Upper lobe of left lung (tissue), 6 donors: ENCODE measurements at regions not wholly inside any gene's neighbourhood (a gene's known extent, or its start where the extent isn't known, plus 50 kb on each side); places are given as distances from the start of the nearest gene placed in this dataset.
"Not testable (repeated sequence)": the region's sequence is repeated elsewhere in the genome, so short reads cannot be mapped to it uniquely, and the experiment has no call there.

ENCODE experiments used
- ATAC-seq, 2 donors: fragments of 200-7000 bp; cut with Tn5 transposase; one replicate each; pipeline ENCODE4 v1.9.1; 2022; ENCODE audit warnings: mild to moderate bottlenecking in 2 of 2, moderate library complexity in 2 of 2; ENCODE audit not compliant: low FRiP score in 2 of 2
- DNase-seq, 2 donors: peaks; one replicate each; pipeline ENCODE4 v3.0.0-alpha.2; 2019 to 2020
- H3K27ac ChIP-seq, 4 donors: fragments of 200-600 bp; sonication (generic); one replicate each; pipeline ENCODE4 v1.5.1; 2016 to 2019
- H3K27me3 ChIP-seq, 4 donors: fragments of 200-600 bp; sonication (generic); one replicate each; pipeline ENCODE4 v1.5.1; 2017 to 2019
- H3K36me3 ChIP-seq, 4 donors: fragments of 200-600 bp; sonication (generic); one replicate each; pipeline ENCODE4 v1.5.1; 2016 to 2019
- H3K4me1 ChIP-seq, 4 donors: fragments of 200-600 bp; sonication (generic); one replicate each; pipeline ENCODE4 v1.5.1; 2018 to 2019
- H3K4me3 ChIP-seq, 4 donors: fragments of 200-600 bp; sonication (generic); one replicate each; pipeline ENCODE4 v1.5.1; 2017 to 2019; ENCODE audit warnings: mild to moderate bottlenecking in 2 of 4, moderate library complexity in 1 of 4
- H3K9me3 ChIP-seq, 4 donors: fragments of 200-600 bp; sonication (generic); one replicate each; pipeline ENCODE4 v1.5.1; 2018 to 2019
- POLR2A ChIP-seq, 4 donors: fragments of 450-650 bp; IDR thresholded peaks; one replicate each; pipeline ENCODE4 v1.5.1; 2016 to 2017; ENCODE audit warnings: antibody characterized with exemption in 4 of 4, mild to moderate bottlenecking in 2 of 4
- POLR2AphosphoS5 ChIP-seq, 2 donors: sonication (generic); formaldehyde crosslinking; IDR thresholded peaks; one replicate each; pipeline ENCODE4 v1.5.1; 2017; ENCODE audit warnings: antibody characterized with exemption in 2 of 2
- WGBS, 2 donors: methylation state at CpG; one replicate each; pipeline ENCODE4 v1.1.5; 2017 to 2018; 5-methylcytosine and 5-hydroxymethylcytosine counted together
- TF ChIP-seq, protein P1 (sequence below), 6 experiments: fragments of 450-650 bp in 4 of 6; fragments of 200-600 bp in 2 of 6; sonication (generic) in 2 of 6; IDR thresholded peaks; one replicate each; pipeline ENCODE4 v1.5.1; 2016 to 2019; ENCODE audit warnings: antibody characterized with exemption in 6 of 6
- donor health status: DM: no; HTN: no; CAD: no; lungs with moderate emphysema.
- donor health status: DM: no; HTN: yes; CAD: no; lungs with severe emphysema.

DNA sequence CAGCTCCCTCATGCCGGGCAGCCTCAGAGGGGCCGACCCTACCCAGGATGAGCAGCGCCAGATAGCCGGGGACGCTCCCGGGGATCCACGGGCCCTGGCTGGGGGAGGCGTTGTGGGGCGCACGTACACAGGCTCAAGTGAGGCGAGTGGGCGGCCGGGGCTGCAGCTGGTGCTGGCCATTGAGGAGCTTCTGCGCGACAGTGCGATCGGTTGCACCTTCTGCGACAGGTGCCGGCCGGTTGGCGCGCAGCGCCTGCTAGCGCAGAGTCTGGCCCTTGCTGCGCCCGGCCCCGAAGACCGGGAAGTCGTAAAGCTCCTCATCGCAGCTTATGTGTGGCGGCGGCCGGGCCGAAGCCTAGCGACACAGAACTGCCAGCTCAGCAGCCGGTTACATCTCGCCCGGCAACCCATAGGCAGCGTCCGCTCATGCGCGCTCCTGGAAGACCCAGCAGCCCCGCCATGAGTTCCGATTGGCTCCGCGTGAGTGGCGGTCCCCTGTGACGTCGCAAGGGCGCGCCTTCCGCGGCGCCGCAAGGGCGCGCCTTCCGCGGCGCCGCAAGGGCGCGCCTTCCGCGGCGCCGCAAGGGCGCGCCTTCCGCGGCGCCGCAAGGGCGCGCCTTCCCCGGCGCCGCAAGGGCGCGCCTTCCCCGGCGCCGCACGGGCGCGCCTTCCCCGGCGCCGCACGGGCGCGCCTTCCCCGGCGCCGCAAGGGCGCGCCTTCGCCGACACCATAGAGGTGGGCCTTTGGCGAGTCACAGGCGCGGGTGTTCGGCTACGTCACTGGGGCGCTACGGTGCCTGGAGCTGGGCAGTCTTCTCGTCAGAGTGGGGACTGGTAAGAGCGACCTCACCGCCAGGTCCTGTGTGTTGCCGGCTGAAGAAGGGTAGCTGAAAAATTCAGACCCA is 308.6 kb downstream of the ZNF37A start:
- ATAC-seq = peak; percentile 97 to 100
- WGBS, 2 donors = 1% methylated on average over 45 of the region's 110 CpGs; no CpG with 5 or more reads in 1 of the 2 donors

DNA sequence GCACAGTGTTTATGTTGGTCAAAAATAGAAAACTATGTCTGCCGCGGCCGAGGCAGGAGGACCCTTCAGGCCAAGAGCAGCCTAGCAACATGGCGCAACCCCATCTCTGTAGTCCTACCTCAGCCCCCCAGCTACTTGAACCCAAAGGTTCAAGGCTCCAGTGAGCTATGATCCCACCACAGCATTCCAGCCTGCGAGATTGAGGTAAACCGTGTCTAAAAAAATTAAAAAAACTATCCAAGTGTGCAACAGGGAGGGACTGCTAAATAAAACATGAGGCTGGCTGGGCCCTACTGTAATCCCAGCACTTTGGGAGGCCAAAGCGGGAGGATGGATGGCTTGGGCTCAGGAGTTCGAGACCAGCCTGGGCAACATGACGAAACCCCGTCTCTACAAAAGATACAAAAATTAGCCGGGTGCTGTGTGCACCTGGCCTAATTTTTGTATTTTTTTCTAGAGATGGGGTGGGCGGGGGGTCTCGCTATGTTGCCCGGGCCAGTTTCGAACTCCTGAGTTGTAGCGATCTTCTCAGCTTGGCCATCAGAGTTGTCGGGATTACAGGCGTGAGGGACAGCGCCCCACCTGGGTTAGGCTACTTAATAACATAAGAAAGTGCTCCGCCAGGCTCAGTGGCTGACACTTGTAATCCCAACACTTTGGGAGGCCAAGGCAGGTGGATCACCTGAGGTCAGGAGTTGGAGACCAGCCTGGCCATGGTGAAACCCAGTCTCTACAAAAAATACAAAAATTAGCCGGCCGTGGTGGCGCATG is 309.4 kb downstream of the ZNF37A start:
- TF ChIP-seq, protein P1, sequence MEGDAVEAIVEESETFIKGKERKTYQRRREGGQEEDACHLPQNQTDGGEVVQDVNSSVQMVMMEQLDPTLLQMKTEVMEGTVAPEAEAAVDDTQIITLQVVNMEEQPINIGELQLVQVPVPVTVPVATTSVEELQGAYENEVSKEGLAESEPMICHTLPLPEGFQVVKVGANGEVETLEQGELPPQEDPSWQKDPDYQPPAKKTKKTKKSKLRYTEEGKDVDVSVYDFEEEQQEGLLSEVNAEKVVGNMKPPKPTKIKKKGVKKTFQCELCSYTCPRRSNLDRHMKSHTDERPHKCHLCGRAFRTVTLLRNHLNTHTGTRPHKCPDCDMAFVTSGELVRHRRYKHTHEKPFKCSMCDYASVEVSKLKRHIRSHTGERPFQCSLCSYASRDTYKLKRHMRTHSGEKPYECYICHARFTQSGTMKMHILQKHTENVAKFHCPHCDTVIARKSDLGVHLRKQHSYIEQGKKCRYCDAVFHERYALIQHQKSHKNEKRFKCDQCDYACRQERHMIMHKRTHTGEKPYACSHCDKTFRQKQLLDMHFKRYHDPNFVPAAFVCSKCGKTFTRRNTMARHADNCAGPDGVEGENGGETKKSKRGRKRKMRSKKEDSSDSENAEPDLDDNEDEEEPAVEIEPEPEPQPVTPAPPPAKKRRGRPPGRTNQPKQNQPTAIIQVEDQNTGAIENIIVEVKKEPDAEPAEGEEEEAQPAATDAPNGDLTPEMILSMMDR (IDR thresholded peaks at IDR 0.05) = peak in 2 of 6 experiments; percentile 15 to 22
- not testable (repeated sequence) for H3K9me3 ChIP-seq, H3K36me3 ChIP-seq, H3K4me1 ChIP-seq, H3K27me3 ChIP-seq, DNase-seq, ATAC-seq
- H3K27ac ChIP-seq = peak overlapping the region; percentile 83 to 92 (median 89)
- H3K4me3 ChIP-seq = peak overlapping the region in 3 of 4 donors; percentile 47 to 75 (median 65)
- 72 to 84% methylated on average over 20 to 23 of the region's 23 CpGs for WGBS, 2 donors

More for the DNA sequence above, 308.6 kb downstream of the ZNF37A start:
- Histone ChIP-seq H3K4me3 (peak overlapping the region; percentile 12 to 75 (median 65)), H3K27ac (peak overlapping the region; percentile 88 to 95 (median 92))
- H3K9me3 ChIP-seq, H3K36me3 ChIP-seq, H3K27me3 ChIP-seq, H3K4me1 ChIP-seq: not testable (repeated sequence)
- DNase-seq = peak; percentile 97
- peak in 3 of 4 donors; percentile 46 to 82 (median 78) for TF ChIP-seq POLR2A (IDR thresholded peaks at IDR 0.05)
- TF ChIP-seq, protein P1 (IDR thresholded peaks at IDR 0.05) = peak in 1 of 6 experiments; percentile 40
- TF ChIP-seq POLR2AphosphoS5 (IDR thresholded peaks at IDR 0.05) = peak; percentile 53

DNA sequence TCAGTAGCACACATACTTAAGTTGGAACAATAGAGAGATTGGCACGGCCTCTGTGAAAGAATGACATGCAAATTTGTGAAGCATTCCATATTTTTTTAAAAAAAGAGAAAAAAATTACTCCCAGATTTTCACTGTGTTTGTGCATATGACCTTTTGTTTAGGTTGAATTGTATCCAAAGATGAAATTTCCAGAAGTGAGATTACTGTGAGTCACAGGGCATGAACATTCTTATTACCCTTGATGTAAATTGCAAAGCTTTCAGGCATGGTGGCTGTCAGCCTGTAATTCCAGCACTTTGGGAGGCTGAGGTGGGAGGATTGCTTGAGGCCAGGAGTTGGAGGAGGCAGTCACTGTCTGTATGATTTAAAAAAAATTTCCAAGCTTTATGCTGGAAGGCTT is 329.5 kb downstream of the ZNF37A start:
- not testable (repeated sequence) for H3K27ac ChIP-seq, H3K9me3 ChIP-seq, ATAC-seq, H3K36me3 ChIP-seq, DNase-seq, H3K4me1 ChIP-seq, H3K27me3 ChIP-seq, H3K4me3 ChIP-seq
- 78 to 82% methylated on average over 1 of the region's 1 CpG for WGBS, 2 donors

DNA sequence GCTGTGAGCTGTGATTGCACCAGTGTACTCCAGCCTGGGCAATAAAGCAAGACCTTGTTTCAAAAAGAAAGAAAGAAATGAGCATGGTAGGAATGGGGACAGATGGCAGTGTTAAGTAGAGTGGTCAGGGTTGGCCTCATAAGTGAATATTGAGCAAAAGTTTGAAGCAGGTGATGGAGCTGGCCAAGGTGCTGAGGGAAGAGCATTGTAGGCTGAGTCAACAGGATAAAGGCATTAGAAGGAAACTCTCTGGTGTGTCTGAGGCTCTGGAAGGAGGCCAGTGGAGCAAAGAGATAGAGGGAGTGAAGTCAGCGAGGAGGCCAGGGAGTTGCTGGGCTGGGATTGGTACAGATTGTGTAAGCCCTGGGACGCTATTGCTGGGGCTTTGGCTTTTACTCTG is 336.1 kb downstream of the ZNF37A start:
- not testable (repeated sequence) for ATAC-seq, H3K27me3 ChIP-seq, H3K4me3 ChIP-seq, H3K27ac ChIP-seq, H3K4me1 ChIP-seq, H3K9me3 ChIP-seq, H3K36me3 ChIP-seq, DNase-seq
- 92 to 100% methylated on average over 2 of the region's 2 CpGs for WGBS, 2 donors

DNA sequence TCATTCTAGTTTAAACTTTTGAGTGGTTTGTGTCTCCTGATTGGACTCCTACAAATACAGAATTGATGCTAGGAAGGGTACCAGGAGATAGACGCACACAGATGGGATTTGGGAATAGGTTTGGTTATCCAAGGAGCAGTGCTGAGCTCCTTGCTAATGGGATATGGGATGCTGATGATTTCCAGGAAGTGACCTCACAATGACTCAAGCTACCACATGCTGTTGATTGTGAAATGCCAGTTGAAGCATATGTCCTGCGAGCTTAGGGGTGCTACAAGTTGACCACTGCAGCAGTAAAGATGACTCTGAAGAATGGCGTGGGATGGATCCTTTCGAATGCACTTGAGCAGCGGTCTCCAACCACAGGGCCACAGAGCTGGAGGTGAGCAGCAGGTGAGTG is 343.2 kb downstream of the ZNF37A start:
- not testable (repeated sequence) for H3K27ac ChIP-seq, H3K9me3 ChIP-seq, H3K4me1 ChIP-seq, H3K36me3 ChIP-seq, ATAC-seq, DNase-seq, H3K27me3 ChIP-seq, H3K4me3 ChIP-seq
- 95 to 100% methylated on average over 2 to 4 of the region's 5 CpGs for WGBS, 2 donors

DNA sequence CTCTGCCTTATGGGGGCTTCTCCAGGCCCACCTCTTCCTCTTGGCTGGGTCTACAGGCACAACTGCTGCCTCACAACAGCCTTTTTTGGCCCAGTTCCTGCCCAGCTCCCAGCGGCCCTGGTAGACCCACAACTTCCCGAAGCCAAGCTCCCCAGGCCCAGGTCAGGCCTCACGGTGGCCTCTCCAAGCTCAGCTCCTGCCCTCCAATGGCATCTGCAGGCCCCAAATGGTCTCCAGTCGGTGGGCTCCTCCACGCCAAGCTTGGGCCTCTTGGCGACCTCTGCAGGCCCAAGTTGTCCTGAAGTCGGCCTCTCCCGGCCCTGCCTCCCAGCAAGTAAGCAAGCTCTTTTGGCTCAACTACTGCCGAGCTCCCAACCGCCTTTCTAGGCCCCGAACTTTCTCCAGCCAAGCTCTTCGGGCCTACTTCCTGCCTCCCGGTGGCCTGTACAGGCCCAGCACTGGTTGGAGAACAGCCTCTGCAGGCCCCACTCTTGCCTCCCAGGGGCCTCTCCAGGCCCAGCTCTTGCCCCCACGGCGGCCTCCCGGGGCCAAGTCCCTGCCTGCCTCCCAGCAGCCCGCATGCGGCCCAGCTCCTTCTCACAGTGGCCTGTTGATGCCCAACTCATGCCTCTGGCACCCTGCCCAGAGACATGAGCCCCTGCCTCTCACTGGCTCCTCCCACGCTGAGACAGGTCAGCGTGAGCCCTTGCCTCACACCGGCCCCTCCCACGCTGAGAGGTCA is 354.6 kb downstream of the ZNF37A start:
- not testable (repeated sequence) for H3K27me3 ChIP-seq, H3K36me3 ChIP-seq, H3K9me3 ChIP-seq, H3K27ac ChIP-seq, ATAC-seq, H3K4me3 ChIP-seq, H3K4me1 ChIP-seq
- 97% methylated on average over 15 to 21 of the region's 22 CpGs for WGBS, 2 donors
- peak in 1 of 2 donors; percentile 69 for DNase-seq

DNA sequence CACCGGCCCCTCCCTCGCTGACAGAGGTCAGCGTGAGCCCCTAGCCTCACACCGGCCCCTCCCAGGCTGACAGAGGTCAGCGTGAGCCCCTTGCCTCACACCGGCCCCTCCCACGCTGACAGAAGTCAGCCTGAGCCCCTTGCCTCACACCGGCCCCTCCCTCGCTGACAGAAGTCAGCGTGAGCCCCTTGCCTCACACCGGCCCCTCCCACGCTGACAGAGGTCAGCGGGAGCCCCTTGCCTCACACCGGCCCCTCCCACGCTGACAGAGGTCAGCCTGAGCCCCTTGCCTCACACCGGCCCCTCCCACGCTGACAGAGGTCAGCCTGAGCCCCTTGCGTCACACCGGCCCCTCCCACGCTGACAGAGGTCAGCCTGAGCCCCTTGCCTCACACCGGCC is 355.5 kb downstream of the ZNF37A start:
- not testable (repeated sequence) for H3K9me3 ChIP-seq, H3K36me3 ChIP-seq, H3K4me3 ChIP-seq, ATAC-seq, H3K27me3 ChIP-seq, H3K27ac ChIP-seq, H3K4me1 ChIP-seq
- 95 to 96% methylated on average over 13 to 20 of the region's 21 CpGs for WGBS, 2 donors
- peak in 1 of 2 donors; percentile 22 for DNase-seq

DNA sequence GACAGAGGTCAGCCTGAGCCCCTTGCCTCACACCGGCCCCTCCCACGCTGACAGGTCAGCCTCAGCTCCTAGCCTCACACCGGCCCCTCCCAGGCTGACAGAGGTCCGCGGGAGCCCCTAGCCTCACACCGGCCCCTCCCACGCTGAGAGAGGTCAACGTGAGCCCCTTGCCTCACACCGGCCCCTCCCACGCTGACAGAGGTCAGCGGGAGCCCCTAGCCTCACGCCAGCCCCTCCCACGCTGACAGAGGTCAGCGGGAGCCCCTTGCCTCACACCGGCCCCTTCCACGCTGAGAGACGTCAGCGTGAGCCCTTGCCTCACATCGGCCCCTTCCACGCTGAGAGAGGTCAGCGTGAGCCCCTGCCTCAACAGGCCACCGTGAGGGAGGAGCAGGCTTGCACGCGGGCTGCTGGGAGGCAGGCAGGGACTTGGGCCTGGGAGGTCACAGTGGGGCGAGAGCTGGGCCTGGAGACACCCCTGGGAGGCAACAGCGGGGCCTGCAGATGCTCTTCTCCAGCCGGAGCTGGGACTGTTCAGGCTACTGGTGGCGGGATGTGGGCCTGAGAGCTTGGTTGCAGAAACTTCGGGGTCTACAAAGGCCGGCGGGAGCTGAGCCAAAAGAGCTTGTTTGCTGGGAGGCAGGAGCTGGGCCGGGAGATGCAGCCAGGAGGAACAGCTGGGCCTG is 356.4 kb downstream of the ZNF37A start:
- not testable (repeated sequence) for H3K9me3 ChIP-seq, H3K36me3 ChIP-seq, H3K27me3 ChIP-seq, H3K4me1 ChIP-seq, H3K27ac ChIP-seq, H3K4me3 ChIP-seq, ATAC-seq
- DNase-seq = peak in 1 of 2 donors; percentile 50
- 85 to 94% methylated on average over 10 to 30 of the region's 32 CpGs for WGBS, 2 donors

DNA sequence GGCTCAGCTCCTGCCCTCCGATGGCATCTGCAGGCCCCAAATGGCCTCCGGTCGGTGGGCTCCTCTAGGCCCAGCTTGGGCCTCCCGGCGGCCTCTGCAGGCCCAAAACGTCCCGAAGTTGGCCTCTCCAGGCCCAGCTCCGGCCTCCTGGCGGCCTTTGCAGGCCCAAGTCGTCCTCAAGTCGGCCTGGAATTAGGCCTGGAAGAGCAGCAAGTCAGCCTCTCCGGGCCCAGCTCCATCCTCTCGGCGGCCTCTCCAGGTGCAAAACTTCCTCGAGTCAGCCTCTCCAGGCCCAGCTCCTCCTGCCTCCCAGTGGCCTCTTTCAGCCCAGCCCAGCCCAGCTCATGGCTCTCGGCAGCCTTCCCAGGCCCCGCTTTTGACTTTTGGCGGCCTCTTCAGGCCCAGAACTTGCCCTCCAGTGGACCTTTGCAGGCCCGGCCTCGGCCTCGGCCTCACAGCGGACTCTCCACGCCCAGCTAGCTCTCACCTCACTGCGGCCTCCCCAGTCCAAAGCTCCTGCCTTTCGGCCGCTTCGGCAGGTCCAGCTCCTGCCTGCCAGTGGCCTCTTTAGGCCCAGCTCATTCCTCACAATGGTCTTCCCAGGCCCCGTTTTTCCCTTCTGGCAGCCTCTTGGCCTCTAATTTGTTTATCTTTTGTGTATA is 357.3 kb downstream of the ZNF37A start:
- not testable (repeated sequence) for ATAC-seq, H3K4me3 ChIP-seq, H3K36me3 ChIP-seq, H3K27me3 ChIP-seq, H3K27ac ChIP-seq, H3K9me3 ChIP-seq, H3K4me1 ChIP-seq
- peak in 1 of 2 donors; percentile 64 for DNase-seq
- WGBS, 2 donors = 96 to 97% methylated on average over 25 to 27 of the region's 28 CpGs
